PC-3 (cell line): ENCODE measurements at regions not wholly inside any gene's neighbourhood (a gene's known extent, or its start where the extent isn't known, plus 50 kb on each side); places are given as distances from the start of the nearest gene placed in this dataset.

Experiments
- ATAC-seq: fragments of 200-7000 bp; cut with Tn5 transposase; 2 replicates; pipeline ENCODE4 v1.9.1; 2020; ENCODE audit warnings: mild to moderate bottlenecking, moderate library complexity
- BruUV-seq: library from RNA; stranded (reverse); fragments of 400-500 nt; replicated peaks from 2 replicates; lab custom pipeline; 2021; lab: Mats Ljungman, UMichigan
- CTCF ChIA-PET: fragments of 300-600 bp; sonication (Branson Sonifier 250); formaldehyde crosslinking; loops from one replicate; lab custom pipeline; 2022; ENCODE audit warnings: antibody characterized with exemption; lab: Charles Lee
- POLR2A ChIA-PET: fragments of 300-600 bp; sonication (Branson Sonifier 250); formaldehyde crosslinking; loops from one replicate; lab custom pipeline; 2022; ENCODE audit warnings: antibody characterized with exemption; ENCODE audit not compliant: unreplicated experiment; lab: Charles Lee
- DNase-seq: peaks from one replicate; pipeline ENCODE4 v3.0.0-alpha.2; 2015
- H2AFZ ChIP-seq: fragments of 300-600 bp; sonication (generic); 2 replicates; pipeline ENCODE4 v1.6.0; 2016; ENCODE audit warnings: antibody characterized with exemption, low read length
- H3F3A ChIP-seq: fragments of 300-600 bp; sonication (generic); one replicate; pipeline ENCODE4 v1.6.0; 2017; ENCODE audit warnings: antibody characterized with exemption, low read length, control low read depth, mild to moderate bottlenecking; ENCODE audit not compliant: unreplicated experiment
- H3K27ac ChIP-seq: fragments of 300-600 bp; sonication (generic); 2 replicates; pipeline ENCODE4 v1.5.1; 2016; ENCODE audit warnings: mild to moderate bottlenecking, low read length
- H3K27me3 ChIP-seq: fragments of 300-600 bp; sonication (generic); 2 replicates; pipeline ENCODE4 v1.6.1; 2016; ENCODE audit warnings: low read length, mixed read lengths
- H3K36me3 ChIP-seq: fragments of 300-600 bp; sonication (generic); 2 replicates; pipeline ENCODE4 v1.6.1; 2016; ENCODE audit warnings: low read depth, mixed run types, low read length, mixed read lengths
- H3K4me1 ChIP-seq: fragments of 300-600 bp; sonication (generic); 2 replicates; pipeline ENCODE4 v1.5.1; 2016; ENCODE audit warnings: low read length; ENCODE audit not compliant: insufficient read depth
- H3K4me2 ChIP-seq: fragments of 300-600 bp; sonication (generic); 2 replicates; pipeline ENCODE4 v1.6.0; 2016; ENCODE audit warnings: low read length
- H3K4me3 ChIP-seq: fragments of 300-600 bp; sonication (generic); 2 replicates; pipeline ENCODE4 v1.5.1; 2016; ENCODE audit warnings: mild to moderate bottlenecking, low read length, mixed read lengths
- H3K79me2 ChIP-seq: fragments of 300-600 bp; sonication (generic); 2 replicates; pipeline ENCODE4 v1.6.1; 2017; ENCODE audit warnings: low read length, mixed read lengths
- H3K9ac ChIP-seq: fragments of 300-600 bp; sonication (generic); 2 replicates; pipeline ENCODE4 v1.6.0; 2016; ENCODE audit warnings: mild to moderate bottlenecking, low read length
- H3K9me2 ChIP-seq: fragments of 300-600 bp; sonication (generic); replicated peaks from 2 replicates; pipeline ENCODE4 v1.6.1; 2016; ENCODE audit warnings: mixed run types, low read length, mixed read lengths
- H3K9me3 ChIP-seq: fragments of 300-600 bp; sonication (generic); 2 replicates; pipeline ENCODE4 v1.6.1; 2016; ENCODE audit warnings: low read length, mixed read lengths
- H4K20me1 ChIP-seq: fragments of 300-600 bp; sonication (generic); 2 replicates; pipeline ENCODE4 v1.6.1; 2016; ENCODE audit warnings: low read length, mixed read lengths
- EZH2 ChIP-seq: fragments of 300-600 bp; sonication (generic); IDR thresholded peaks from one replicate; pipeline ENCODE4 v1.6.1; 2017; ENCODE audit warnings: antibody characterized with exemption, mild to moderate bottlenecking, low read length; ENCODE audit not compliant: unreplicated experiment
- EZH2phosphoT487 ChIP-seq: fragments of 300-600 bp; sonication (generic); IDR thresholded peaks from 2 replicates; pipeline ENCODE4 v1.6.1; 2018; ENCODE audit warnings: mild to moderate bottlenecking, antibody characterized with exemption, low read length, borderline replicate concordance
- intact Hi-C: fragments of 100-400 bp; cut with micrococcal nuclease; formaldehyde crosslinking; loops from 2 replicates; pipeline ENCODE4 v1.9.0; 2023
- TF ChIP-seq, protein P1 (sequence below): fragments of 300-600 bp; sonication (generic); conservative IDR thresholded peaks from 2 replicates; pipeline ENCODE4 v1.5.1; 2017; ENCODE audit warnings: antibody characterized with exemption, low read depth, mild to moderate bottlenecking, low read length

DNA sequence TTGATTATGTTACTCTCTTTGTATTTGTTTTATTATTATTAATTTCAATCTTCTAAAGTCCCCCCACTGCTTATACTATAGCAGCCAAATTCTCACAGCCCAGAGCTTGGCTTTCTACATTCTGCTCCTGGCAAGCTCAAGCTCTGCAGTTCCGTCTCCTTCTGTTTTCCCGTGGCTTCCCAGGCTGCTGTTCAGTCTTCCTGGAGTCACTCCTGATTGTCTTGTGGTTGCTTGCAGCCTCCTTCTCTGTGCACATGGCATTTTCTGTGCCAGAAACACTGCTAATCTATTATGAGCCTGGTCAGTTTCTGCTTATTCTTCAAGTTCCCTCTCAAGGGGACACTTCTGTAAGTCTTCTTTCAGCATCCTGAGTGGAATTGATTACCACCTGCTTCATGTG, 533.7 kb upstream of the IGFBP3 start:
- no TSS peak for BruUV-seq
- intact Hi-C loops: no loop called here
- Histone ChIP-seq H3F3A (no peaks in the 10 kb centered on the region), H3K4me3 (no peak overlapping the region), H3K4me1 (no peaks in the 10 kb centered on the region), H3K36me3 (no peaks in the 10 kb centered on the region), H2AFZ (no peak overlapping the region), H3K27ac (no peak overlapping the region), H4K20me1 (no peaks in the 10 kb centered on the region), H3K79me2 (no peaks in the 10 kb centered on the region), H3K9me2 (no peaks in the 10 kb centered on the region), H3K9me3 (no peaks in the 10 kb centered on the region), H3K9ac (no peak overlapping the region), H3K27me3 (no peaks in the 10 kb centered on the region), H3K4me2 (no peak overlapping the region)
- CTCF ChIA-PET: no interaction called here
- DNase-seq (no peak), ATAC-seq (no peak)
- POLR2A ChIA-PET: no interaction called here
- TF ChIP-seq EZH2phosphoT487: no peak
- TF ChIP-seq EZH2: no peak
- TF ChIP-seq, protein P1, sequence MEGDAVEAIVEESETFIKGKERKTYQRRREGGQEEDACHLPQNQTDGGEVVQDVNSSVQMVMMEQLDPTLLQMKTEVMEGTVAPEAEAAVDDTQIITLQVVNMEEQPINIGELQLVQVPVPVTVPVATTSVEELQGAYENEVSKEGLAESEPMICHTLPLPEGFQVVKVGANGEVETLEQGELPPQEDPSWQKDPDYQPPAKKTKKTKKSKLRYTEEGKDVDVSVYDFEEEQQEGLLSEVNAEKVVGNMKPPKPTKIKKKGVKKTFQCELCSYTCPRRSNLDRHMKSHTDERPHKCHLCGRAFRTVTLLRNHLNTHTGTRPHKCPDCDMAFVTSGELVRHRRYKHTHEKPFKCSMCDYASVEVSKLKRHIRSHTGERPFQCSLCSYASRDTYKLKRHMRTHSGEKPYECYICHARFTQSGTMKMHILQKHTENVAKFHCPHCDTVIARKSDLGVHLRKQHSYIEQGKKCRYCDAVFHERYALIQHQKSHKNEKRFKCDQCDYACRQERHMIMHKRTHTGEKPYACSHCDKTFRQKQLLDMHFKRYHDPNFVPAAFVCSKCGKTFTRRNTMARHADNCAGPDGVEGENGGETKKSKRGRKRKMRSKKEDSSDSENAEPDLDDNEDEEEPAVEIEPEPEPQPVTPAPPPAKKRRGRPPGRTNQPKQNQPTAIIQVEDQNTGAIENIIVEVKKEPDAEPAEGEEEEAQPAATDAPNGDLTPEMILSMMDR: no peak

DNA sequence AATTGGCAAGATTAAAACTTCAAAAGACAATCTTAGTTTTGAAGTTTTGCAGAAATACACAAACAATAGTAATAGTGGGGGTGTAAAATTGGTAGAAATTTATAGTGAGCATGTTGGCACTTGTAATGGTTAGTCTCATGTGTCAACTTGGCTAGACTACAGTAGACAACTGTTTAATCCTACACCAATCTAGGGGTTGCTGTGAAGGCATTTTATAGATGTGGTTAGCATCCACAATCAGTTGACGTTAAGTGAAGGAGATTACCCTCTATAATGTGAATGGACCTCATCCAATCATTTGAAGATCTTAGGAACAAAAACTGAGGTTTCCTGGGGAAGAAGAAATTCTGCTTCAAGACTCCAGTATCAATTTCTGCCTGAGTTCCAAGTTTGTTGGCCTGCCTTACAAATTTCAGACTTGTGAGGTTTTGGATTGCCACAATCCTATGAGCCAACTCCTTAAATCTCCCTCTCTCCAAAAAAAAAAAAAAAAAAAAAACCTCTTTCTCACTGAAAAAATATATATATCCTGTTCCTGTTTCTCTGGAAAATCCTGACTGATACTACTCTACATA, 531.6 kb upstream of the IGFBP3 start:
- Histone ChIP-seq H3K27me3 (no peaks in the 10 kb centered on the region), H3K9ac (no peak overlapping the region), H4K20me1 (no peaks in the 10 kb centered on the region), H2AFZ (no peak overlapping the region), H3K4me2 (no peak overlapping the region), H3K27ac (no peak overlapping the region), H3K9me2 (no peaks in the 10 kb centered on the region), H3F3A (no peaks in the 10 kb centered on the region), H3K9me3 (no peaks in the 10 kb centered on the region), H3K79me2 (no peaks in the 10 kb centered on the region), H3K36me3 (no peaks in the 10 kb centered on the region), H3K4me3 (no peak overlapping the region), H3K4me1 (no peaks in the 10 kb centered on the region)
- intact Hi-C loops: no loop called here
- no TSS peak for BruUV-seq
- TF ChIP-seq, protein P1: no peak
- TF ChIP-seq EZH2 (no peak), EZH2phosphoT487 (no peak)
- DNase-seq: no peak
- ChIA-PET POLR2A (no interaction called here), CTCF (no interaction called here)
- ATAC-seq: no peak

DNA sequence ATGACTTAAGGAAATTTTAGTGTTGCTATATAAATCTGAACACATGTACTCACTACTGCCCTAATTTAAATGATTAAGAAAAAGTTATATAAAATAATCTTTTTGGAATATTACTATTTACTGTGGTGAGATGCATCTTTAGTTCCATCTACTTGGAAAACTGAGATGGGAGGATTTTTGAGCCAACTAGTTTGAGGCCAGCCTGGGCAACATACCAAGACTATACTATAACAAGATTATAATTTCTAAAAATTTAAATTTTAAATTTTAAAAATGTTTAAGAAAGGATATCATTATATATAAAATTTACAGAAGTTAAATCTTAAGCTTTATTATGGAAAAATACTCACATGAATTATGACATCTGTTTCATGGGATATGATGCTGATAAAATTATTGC, 530.8 kb upstream of the IGFBP3 start:
- ChIA-PET POLR2A (no interaction called here), CTCF (no interaction called here)
- Histone ChIP-seq H3K27ac (no peak overlapping the region), H2AFZ (no peak overlapping the region), H3F3A (no peaks in the 10 kb centered on the region), H3K9me2 (no peaks in the 10 kb centered on the region), H3K9me3 (no peaks in the 10 kb centered on the region), H3K9ac (no peak overlapping the region), H4K20me1 (no peaks in the 10 kb centered on the region), H3K36me3 (no peaks in the 10 kb centered on the region), H3K4me2 (no peak overlapping the region), H3K4me3 (no peak overlapping the region), H3K4me1 (no peaks in the 10 kb centered on the region), H3K27me3 (no peaks in the 10 kb centered on the region), H3K79me2 (no peaks in the 10 kb centered on the region)
- no TSS peak for BruUV-seq
- TF ChIP-seq EZH2phosphoT487 (no peak), EZH2 (no peak)
- TF ChIP-seq, protein P1: no peak
- no peak for DNase-seq
- ATAC-seq: no peak
- intact Hi-C loops: no loop called here
